HG03571 (cell line): ENCODE measurements at regions not wholly inside any gene's neighbourhood (a gene's known extent, or its start where the extent isn't known, plus 50 kb on each side); places are given as distances from the start of the nearest gene placed in this dataset.
"Not testable (repeated sequence)": the region's sequence is repeated elsewhere in the genome, so short reads cannot be mapped to it uniquely, and the experiment has no call there.

Experiments used
- ATAC-seq: cut with Tn5 transposase; IDR thresholded peaks from one replicate; pipeline ENCODE4 v1.9.1; 2021; ENCODE audit not compliant: unreplicated experiment

DNA sequence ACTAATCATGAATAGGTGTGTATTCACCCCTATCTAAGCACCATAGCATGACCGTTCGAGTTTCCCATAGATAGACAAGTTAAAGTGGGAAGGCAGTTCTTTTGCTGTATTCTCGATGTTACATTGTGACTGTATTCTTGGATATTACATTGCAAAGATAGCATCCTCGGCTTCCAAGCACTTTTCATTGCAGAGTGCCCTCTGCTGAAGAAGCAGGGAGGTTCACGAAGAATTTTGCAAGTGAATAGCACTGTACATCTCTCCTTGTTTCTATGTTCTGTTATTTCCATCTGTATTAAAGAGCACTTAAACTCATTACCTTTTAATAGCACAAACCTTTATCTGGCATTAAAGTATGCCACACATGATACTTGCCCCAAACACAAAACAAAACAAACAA is 426.7 kb upstream of the ARX start:
- ATAC-seq = no peak

DNA sequence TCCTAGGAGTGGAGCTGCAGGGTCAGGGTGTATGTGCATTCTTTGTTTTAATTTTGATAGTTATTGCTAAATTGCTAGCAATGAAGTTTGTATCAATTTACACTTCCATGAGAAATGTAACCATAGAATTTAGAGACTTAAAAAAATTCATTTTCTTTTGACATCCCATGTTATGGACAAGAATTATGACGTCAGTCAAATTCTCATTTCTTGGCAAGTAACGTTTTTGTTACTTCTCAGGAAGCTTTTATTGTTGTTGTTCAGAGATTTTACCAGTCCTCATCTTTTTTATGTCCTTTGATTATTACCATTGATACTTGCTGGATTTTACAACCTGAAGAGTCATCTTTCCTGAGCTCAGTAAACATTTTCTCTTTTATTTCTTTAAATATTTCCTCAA is 417.5 kb upstream of the ARX start:
- no peak for ATAC-seq

DNA sequence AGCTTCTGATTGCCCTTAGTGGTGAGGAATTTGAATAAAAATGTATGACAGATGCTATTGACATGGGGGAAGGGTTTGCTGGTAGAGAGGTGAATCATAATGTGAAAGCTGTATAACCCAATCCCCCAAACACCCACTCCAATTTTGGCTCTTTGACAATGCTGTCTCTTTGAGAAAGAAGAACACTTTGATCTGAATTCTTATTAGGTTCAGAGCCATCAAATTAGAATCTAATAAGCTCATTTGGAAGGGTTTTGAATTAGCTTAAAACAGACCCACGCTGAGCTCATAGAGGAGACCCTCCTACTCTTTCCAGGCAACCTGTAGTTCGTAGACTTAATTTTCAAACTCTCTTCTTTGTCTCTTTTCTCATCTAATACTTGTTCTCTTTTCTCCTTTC is 416.6 kb upstream of the ARX start:
- no peak for ATAC-seq

DNA sequence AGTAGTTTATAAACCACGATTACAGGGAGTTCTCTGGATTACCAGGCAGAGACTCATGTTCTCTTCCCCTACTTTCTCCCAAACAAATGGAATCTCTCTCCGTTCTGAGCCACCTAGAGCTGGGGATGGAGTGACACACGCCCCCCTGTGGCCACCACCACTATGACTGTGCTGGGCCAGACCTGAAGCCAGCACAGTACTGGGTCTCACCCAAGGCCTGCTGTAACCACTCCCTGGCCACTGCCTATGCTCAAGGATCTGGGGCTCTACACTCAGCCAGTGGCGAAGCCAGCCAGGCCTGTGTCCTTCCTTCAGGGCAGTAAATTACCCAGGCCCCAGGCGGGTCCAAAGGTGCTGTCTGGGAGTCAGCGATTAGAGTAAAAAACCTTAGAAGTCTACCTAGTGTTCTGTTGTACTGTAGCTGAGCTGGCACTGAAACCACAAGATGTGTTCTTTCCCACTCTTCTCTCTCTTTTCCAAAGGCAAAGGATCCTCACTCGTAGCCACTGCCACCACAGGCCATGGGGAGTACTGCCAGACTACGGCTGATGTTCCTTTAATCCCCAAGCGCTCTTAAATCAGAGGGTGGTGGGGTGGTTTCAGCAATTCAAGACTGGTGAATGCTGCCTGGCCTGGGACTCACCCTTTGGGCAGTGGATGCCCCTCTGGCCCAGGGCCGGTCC is 412.2 kb upstream of the ARX start:
- no peak for ATAC-seq

DNA sequence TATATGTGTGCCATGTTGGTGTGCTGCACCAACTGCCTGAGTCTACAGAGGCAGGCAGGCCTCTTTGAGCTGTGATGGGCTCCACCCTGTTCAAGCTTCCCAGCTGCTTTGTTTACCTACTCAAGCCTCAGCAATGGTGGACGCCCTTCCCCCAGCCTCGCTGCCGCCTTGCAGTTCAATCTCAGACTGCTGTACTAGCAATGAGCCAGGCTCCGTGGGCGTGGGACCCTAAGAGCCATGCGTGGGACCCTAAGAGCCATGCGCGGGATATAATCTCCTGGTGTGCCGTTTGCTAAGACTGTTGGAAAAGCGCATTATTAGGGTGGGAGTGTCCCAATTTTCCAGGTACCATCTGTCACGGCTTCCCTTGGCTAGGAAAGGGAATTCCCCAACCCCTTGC is 388.4 kb upstream of the ARX start:
- not testable (repeated sequence) for ATAC-seq

DNA sequence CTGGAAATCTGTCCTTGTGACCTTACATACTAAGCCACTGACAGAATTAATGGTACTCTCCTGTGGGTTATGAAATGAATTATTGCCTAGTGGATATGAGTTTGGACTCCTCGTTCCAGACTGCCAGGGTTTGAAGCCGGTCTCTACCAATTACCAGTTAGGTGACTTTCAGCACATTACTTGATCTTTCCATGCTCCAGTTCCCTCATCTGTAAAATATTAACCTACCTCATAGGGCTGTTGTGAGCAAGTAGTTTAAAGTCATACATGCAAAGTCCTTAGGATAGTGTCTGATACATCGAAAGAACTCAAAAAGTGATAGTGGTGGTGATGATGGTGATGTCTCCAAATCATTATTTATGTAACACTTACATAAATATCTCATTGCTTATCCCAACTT is 373.5 kb upstream of the ARX start:
- ATAC-seq = no peak

DNA sequence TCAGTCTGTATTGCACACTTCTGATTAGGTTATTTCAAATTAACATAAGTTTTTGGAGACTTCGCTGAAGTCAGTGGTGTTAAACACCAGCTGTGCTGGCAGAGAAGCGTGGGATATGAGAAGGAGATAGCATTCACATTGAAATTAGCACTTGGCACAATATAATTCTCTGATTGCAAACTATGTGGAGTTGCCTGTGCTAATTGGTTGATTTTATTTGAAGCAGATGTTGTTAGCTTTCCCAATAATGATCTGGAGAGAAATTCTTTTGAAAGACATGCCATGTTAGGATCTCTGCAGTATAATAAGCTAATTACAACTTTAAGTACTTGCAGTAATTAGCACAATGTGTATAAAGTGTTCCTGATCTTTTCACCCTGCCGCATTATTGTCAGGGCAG is 367.4 kb upstream of the ARX start:
- ATAC-seq = no peak

DNA sequence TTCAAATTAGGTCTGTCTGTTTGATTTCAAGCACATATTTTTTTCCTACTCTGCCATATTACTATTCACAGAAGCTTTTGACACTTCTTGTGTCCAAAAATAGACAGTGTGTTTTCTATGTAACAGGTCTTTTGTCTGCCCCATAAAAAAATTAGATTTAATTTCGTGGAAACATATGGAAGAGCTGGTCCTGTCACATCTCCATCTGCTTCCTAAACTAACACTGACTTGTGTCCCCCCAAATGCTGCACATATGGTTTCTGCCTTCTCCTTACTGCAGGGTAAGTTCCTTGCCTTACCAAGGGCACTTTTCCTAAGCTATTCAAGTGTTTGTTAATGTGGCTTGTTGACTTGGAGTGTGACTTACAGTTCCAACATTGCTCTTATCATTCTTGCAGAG is 340.7 kb upstream of the ARX start:
- no peak for ATAC-seq

DNA sequence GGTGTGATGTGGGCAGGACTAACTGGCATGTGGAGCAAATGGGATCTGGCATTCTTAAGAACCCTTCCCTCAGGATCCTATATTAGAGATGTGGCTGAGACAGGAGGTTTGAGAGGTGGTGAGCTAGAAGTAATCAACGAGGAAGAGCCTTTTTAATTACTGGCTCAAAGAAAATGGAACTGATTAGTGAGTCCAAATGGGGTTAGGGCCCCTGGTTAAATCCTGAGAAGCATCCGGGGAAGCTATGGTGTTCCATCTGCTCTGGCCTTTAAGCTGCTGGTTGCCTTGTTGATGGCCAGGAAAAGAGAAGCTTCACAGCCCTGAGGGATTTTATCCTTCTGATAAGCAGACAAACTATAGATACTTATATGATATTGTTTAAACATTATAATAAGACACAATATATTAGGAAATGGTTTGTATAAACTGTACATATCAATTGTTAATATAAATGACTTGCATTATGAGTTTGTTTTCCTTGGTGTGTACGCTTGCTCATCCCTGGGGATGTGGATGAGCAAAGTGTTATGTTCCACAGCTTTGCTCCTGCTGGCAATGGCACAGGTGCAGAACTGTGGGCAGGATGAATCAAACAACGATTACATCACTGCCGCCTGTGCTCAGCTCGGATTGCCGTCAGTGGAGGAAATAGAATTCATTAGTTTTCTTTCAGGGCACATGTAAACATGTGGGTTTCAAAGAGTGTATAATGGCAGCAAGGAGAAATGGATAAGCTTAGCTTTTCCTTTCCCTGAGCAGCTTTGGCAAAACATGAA is 328.6 kb upstream of the ARX start:
- no peak for ATAC-seq

DNA sequence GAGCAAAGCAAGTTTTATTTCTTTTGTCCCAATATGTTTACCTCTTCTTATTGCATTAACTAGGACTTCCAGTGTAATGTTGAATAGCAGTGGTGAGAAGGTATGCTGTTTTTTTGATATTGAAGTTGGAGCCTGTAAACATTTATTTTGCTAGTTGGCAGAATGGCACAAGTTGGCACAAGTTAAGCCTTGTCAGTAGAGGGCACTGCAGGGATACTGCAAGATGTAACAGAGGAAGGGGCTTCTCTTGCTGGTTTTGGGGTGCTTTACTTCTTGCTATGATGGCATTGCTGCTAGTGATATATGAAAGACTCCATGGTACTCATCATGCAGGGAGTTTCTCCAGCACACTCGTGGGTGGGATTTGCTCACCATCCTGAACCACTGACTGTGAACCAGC is 327.3 kb upstream of the ARX start:
- no peak for ATAC-seq

DNA sequence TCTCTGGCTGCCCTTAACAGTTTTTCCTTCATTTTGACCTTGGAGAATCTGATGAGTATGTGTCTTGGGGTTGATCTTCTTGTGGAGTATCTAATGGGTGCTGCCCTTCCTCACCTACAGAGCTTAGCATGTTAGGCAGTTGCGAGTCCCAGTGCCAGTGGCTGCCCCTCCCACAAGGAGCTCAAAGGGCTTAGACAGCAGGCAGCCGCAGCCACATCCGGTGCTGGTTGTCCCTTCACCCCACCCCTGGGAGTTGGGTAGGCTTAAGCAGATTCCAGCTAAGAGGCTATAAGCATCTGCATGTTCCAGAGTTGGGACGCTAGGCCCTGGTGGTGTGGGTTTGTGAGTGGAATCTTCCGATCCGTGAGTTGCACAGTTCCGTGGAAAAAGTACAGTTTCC is 322.1 kb upstream of the ARX start:
- ATAC-seq = no peak

DNA sequence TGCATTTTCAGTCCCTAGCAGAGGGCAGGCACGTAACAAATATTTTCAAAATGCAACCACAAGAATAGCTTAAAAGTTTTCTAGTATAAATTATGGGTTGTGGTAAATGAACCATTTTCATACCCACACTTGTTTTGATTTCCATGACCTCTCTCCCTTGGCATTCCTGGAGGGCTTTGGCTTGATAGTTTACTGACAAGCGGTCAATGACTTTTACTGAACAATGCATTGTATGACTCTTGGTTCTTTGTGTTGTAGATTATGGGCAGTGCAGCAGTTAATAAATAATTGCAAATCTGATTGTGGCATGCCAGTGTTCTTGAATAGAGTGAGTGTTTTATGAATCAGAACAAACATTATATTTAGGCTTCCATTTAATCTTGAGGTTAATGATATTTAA is 285.2 kb upstream of the ARX start:
- no peak for ATAC-seq

DNA sequence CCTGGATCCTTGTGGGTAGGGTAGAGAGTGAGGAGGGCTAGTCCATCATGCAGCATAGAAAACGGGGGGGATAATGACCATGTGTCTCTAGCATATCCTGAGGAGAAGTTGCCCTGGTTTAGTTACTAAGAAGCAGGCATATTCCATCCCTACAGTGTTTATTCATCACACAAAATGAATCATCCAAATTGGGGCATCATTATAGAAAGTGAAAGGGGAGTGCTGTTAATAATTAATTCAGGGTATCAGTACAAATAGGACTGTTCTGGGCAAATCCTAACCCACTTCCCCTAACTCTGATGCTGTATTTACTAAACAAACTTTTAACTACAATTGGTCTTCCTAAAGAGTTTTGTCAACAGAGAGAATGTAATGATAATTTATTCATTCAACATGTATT is 281.1 kb upstream of the ARX start:
- no peak for ATAC-seq

DNA sequence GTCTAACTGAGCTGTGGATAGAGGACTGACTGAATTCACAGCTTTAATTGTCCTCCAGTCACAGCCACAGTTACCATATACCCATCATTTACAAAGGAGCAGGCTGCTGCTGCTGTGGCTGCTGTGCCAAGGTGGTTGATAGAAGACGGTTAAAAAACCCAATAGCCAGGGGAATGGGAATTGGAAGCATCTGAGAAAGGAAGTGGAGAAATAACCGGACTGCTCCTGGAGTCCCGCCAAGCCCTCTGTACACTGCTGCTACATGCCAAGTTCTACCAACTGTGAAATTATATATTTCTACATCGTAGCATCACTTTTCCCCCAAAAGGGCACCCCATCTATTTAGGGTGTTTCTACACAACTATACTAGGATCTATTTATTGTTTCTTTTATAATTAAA is 279.7 kb upstream of the ARX start:
- ATAC-seq = no peak

DNA sequence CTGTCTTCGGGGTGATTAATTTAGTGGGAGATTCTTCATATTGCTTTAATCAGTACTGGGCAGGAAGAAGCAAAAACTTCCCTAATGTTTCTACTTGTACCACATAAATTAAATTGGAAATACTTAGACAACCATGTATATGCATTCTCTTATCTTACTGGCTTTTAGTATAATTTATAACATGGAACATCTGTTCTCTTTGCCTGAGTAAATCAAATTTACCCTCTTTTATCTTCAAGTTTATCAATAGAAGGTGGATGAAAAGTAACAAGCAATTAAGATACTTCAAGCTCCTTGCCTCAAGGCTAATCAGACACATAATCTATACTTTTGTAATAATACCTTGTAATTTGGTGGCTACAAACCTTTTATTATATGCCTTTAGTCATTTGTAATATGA is 274.4 kb upstream of the ARX start:
- no peak for ATAC-seq

DNA sequence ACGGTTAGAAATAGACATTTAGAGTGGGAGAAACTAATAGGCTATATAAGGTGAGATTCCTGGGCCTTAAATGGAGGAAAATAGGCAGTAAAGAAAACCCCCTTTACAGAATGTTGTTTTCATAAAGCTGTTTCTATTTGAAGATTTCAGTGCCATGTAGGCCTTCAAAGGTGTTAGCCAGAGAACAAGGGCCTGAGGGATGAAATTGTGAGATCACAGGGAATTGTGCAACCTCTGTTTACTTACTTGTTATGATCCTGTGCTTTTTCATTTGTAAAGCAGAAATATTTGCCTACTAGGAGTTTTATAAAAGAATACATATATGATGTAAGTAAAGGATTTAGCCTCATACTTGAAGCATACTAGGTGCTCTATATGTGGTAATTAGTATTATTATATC is 272.9 kb upstream of the ARX start:
- ATAC-seq = no peak

DNA sequence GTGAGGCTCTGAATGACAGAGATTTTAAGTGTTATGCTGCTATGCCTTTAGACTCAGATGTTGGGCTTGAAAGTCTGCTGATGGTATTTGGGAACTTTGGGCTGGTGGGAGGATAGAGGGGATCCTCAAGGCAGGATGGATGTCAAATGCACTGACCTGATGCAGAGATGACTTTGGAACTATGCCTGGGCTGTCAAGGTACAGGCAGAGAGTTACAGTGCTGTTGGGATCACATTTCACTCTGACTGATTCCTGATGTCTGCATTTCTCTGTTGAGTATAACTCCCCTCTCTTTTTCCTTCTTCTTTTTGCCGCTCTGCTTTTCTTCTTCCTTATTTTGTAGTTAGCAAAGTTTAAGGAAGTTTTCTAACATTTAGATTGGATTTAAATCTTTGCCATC is 271.8 kb upstream of the ARX start:
- no peak for ATAC-seq

DNA sequence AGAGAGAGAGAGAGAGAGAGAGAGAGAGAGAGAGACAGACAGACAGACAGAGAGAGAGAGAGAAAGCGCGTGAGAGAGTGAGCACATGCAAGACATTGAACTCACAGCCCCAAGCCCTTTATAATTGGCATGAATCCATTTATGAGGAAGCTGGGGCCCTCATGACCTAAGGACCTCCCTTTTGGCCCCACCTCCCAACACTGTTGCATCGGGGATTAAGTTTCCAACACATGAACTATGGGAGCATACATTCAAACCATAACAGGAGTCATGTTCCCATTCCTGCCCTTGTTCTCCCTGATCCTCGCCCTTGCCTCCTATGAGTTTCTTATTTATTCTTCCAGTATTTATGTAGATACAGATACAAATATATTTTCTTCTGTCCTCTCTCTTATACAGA is 269.8 kb upstream of the ARX start:
- ATAC-seq = no peak

DNA sequence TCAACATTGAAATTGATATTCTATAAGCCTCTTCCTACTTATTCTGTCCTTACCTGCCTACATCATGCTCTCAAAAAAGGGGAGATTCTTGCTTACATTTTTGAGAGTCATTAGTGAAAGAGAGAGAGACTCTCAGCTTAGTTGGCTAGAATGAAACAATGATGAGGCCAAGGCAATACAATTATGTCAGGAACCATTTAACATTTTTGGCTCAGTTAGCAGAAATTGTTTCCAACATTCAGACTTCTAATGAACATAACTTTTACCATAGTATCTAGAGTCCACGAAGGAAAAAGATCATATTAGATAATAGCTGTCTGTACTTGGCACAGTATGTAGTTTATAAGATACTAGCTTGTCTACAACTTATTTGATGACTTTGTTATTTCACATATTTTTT is 263.7 kb upstream of the ARX start:
- no peak for ATAC-seq

DNA sequence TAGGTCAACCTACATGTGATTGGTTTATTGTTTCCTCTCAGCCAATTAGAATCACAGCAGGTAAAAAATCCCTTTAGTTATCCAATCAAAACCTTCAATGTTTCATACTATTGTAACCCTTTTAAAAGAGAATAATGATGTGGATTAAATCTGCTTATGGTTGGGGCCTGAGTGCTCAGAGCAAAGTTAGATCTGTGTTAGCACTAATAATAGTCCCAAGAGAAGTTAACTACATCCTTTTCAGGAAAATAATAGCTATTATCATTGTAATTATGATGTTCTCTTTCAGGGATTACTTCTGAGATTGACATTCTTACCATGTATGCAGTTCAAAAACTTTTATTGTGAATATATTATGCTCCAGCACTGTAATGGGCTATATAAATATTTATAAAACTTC is 262.6 kb upstream of the ARX start:
- ATAC-seq = no peak

DNA sequence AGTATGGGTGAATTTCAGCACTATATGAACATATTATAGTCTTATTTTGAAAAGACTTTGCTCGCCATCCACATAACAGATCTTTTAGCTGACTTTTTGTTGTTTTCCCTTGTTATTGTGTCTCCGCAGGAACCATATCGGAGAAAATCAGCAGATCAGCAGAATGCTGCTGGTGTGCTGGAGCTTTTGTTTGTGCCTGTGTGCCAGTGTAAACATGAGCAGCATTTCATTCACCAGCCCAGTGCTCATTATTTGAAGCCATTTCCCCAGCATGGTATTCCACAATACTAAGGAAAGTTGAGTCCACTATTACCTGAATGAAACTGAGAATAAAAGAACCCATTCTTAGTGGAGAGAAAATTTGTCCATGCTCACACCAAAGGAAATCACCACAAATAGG is 261.8 kb upstream of the ARX start:
- ATAC-seq = no peak

DNA sequence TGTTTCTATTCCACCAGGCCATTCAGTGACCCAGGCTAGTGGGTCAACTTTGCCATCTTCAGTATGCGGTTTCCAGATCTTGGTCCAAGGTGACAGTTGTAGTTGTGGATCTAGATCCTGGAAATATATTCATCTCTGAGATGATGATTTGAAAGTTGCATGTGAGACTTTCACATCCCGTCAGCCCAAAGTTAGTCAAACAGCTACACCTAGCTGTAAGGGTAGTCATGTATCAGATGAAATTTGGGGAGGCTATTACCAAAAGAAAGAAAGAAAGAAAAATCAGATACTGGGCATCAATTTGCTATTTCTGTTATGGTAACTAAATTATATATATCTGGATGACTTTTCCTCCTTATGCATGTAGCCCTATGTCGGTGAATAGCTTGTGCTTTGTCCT is 259.4 kb upstream of the ARX start:
- no peak for ATAC-seq

DNA sequence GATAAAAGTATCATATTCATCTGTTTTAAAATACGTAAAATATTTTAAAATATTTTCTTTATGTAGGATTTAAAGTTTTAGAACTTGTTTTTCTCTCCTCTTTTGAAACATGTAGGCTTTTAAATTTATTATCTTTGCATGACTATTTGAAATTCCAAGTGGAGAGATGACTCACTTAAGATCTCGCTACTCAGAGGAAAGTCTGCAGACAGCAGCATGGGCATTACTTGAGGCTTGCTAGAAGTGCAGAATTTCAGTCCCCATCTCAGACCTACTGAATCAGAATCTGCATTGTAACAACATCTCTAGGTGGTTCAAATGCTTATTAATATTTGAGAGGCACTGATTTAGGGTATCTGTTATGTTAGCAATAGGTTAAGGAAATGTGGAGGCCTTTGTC is 225.7 kb upstream of the ARX start:
- no peak for ATAC-seq
